ENCODE measurements at regions not wholly inside any gene's neighbourhood (a gene's known extent, or its start where the extent isn't known, plus 50 kb on each side); places are given as distances from the start of the nearest gene placed in this dataset.

DNA sequence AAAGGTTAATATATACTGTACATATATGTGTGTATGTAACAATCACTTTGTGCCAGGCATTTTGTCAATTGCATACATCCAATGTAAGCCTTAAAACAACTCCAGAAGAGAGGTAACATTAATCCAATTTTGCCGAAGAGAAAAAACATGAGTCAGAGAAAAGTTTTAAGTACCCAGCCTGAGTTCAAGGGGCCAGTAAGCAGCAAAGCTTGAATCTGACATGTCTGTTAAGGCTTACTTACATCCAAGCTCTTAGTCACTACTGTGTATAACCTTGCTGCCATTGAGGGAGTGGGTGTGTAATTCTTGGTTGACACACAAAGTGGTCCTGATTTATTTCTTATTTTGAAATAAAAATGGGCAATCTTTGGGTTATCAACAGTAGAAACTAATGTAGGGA is 360.4 kb upstream of the LYPLAL1 start:
- no peak overlapping the region for H2AFZ ChIP-seq (ENCODE audit: low read depth, low read length, severe bottlenecking)
- H3K9me2 ChIP-seq (replicated peaks; ENCODE audit: insufficient read depth, low read length), result no peaks in the 10 kb centered on the region; the same call in 1 of the 2 replicates
- no peak for TF ChIP-seq EZH2phosphoT487 (conservative IDR thresholded peaks at IDR 0.05; ENCODE audit: low read length)
- TF ChIP-seq, protein P1, sequence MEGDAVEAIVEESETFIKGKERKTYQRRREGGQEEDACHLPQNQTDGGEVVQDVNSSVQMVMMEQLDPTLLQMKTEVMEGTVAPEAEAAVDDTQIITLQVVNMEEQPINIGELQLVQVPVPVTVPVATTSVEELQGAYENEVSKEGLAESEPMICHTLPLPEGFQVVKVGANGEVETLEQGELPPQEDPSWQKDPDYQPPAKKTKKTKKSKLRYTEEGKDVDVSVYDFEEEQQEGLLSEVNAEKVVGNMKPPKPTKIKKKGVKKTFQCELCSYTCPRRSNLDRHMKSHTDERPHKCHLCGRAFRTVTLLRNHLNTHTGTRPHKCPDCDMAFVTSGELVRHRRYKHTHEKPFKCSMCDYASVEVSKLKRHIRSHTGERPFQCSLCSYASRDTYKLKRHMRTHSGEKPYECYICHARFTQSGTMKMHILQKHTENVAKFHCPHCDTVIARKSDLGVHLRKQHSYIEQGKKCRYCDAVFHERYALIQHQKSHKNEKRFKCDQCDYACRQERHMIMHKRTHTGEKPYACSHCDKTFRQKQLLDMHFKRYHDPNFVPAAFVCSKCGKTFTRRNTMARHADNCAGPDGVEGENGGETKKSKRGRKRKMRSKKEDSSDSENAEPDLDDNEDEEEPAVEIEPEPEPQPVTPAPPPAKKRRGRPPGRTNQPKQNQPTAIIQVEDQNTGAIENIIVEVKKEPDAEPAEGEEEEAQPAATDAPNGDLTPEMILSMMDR (IDR thresholded peaks at IDR 0.05; ENCODE audit: insufficient read depth, low read length, poor library complexity, severe bottlenecking), result no peak

GRCh38 chr1:218815076-218815475 is 358.6 kb upstream of the LYPLAL1 start:
- no peak overlapping the region for H3K27ac ChIP-seq (ENCODE audit: low read depth, low read length)
- H3K79me2 ChIP-seq (ENCODE audit: insufficient read depth, low read length), result no peaks in the 10 kb centered on the region
- H2AFZ ChIP-seq (ENCODE audit: low read depth, low read length, severe bottlenecking), result no peak overlapping the region
- no peaks in the 10 kb centered on the region for H3K36me3 ChIP-seq (ENCODE audit: low read length)
- no peaks in the 10 kb centered on the region for H3K9me2 ChIP-seq (replicated peaks; ENCODE audit: insufficient read depth, low read length)
- H3K27me3 ChIP-seq (ENCODE audit: low read length), result no peaks in the 10 kb centered on the region
- no peak overlapping the region for H3K9ac ChIP-seq (ENCODE audit: low read length)
- TF ChIP-seq, protein P1 (IDR thresholded peaks at IDR 0.05; ENCODE audit: insufficient read depth, low read length, poor library complexity, severe bottlenecking), result no peak
- no peak for TF ChIP-seq EZH2phosphoT487 (conservative IDR thresholded peaks at IDR 0.05; ENCODE audit: low read length)
- no peaks in the 10 kb centered on the region for H4K20me1 ChIP-seq (ENCODE audit: low read depth, low read length)
- no peaks in the 10 kb centered on the region for H3F3A ChIP-seq (ENCODE audit: insufficient read depth)
- no peaks in the 10 kb centered on the region for H3K9me3 ChIP-seq (ENCODE audit: insufficient read depth, low read length)
- no peak overlapping the region for H3K4me3 ChIP-seq (ENCODE audit: insufficient read depth, low read length, poor library complexity, severe bottlenecking)
- H3K4me2 ChIP-seq (ENCODE audit: low read depth, low read length, poor library complexity, severe bottlenecking), result no peak overlapping the region

More for the DNA sequence above, 360.4 kb upstream of the LYPLAL1 start:
- Histone ChIP-seq H3K9ac (ENCODE audit: low read length) (no peak overlapping the region), H3K27me3 (ENCODE audit: low read length) (no peaks in the 10 kb centered on the region), H3F3A (ENCODE audit: insufficient read depth) (no peaks in the 10 kb centered on the region), H4K20me1 (ENCODE audit: low read depth, low read length) (no peaks in the 10 kb centered on the region), H3K36me3 (ENCODE audit: low read length) (no peaks in the 10 kb centered on the region), H3K4me2 (ENCODE audit: low read depth, low read length, poor library complexity, severe bottlenecking) (no peak overlapping the region), H3K9me3 (ENCODE audit: insufficient read depth, low read length) (no peaks in the 10 kb centered on the region), H3K4me3 (ENCODE audit: insufficient read depth, low read length, poor library complexity, severe bottlenecking) (no peak overlapping the region), H3K79me2 (ENCODE audit: insufficient read depth, low read length) (no peaks in the 10 kb centered on the region), H3K27ac (ENCODE audit: low read depth, low read length) (no peak overlapping the region)

DNA sequence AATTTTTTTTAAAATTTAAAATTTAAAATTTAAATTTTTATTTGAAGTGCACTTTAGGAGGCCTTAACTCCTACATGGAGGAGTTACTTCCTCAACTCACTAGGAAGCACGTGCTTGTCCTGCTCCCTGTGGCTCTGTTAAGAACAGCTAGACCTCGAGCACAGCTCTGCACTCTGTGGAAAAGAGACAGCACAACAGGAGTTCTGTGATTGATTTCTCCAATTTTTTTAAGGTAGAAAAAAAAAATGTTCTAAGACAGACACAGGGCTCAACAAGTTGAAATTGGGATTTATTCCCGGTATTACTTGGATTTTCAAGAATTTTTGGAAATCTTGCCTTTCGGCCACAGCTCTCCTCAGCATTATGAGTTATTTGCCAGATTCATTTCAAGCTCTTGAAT is 356.6 kb upstream of the LYPLAL1 start:
- Histone ChIP-seq H3K27ac (ENCODE audit: low read depth, low read length) (no peak overlapping the region), H3K9ac (ENCODE audit: low read length) (no peak overlapping the region), H4K20me1 (ENCODE audit: low read depth, low read length) (no peaks in the 10 kb centered on the region), H3K79me2 (ENCODE audit: insufficient read depth, low read length) (no peaks in the 10 kb centered on the region), H3K9me3 (ENCODE audit: insufficient read depth, low read length) (no peaks in the 10 kb centered on the region), H3K4me3 (ENCODE audit: insufficient read depth, low read length, poor library complexity, severe bottlenecking) (no peak overlapping the region), H3K36me3 (ENCODE audit: low read length) (no peaks in the 10 kb centered on the region), H3K9me2 (replicated peaks; ENCODE audit: insufficient read depth, low read length) (no peaks in the 10 kb centered on the region), H2AFZ (ENCODE audit: low read depth, low read length, severe bottlenecking) (no peak overlapping the region), H3K4me2 (ENCODE audit: low read depth, low read length, poor library complexity, severe bottlenecking) (no peak overlapping the region), H3F3A (ENCODE audit: insufficient read depth) (no peaks in the 10 kb centered on the region), H3K27me3 (ENCODE audit: low read length) (no peaks in the 10 kb centered on the region)
- TF ChIP-seq, protein P1 (IDR thresholded peaks at IDR 0.05; ENCODE audit: insufficient read depth, low read length, poor library complexity, severe bottlenecking), result no peak
- TF ChIP-seq EZH2phosphoT487 (conservative IDR thresholded peaks at IDR 0.05; ENCODE audit: low read length), result no peak
